HCT116 (cell line): ENCODE measurements at regions not wholly inside any gene's neighbourhood (a gene's known extent, or its start where the extent isn't known, plus 50 kb on each side); places are given as distances from the start of the nearest gene placed in this dataset.

ENCODE experiments used
- ATF3 ChIP-seq: IDR thresholded peaks from 2 replicates; pipeline ENCODE4 v1.6.1; 2012
- CEBPB ChIP-seq: IDR thresholded peaks from 2 replicates; pipeline ENCODE4 v1.6.1; 2012; ENCODE audit warnings: low read depth
- EZH2 ChIP-seq: fragments of 200-600 bp; sonication (generic); IDR thresholded peaks from 2 replicates; pipeline ENCODE4 v1.6.1; 2017; ENCODE audit warnings: antibody characterized with exemption, mixed run types
- EZH2phosphoT487 ChIP-seq: fragments of 200-600 bp; IDR thresholded peaks from 2 replicates; pipeline ENCODE4 v1.6.1; 2018; ENCODE audit warnings: antibody characterized with exemption, borderline replicate concordance
- JUND ChIP-seq: IDR thresholded peaks from 2 replicates; pipeline ENCODE4 v1.6.1; 2012
- POLR2A ChIP-seq: IDR thresholded peaks from 2 replicates; pipeline ENCODE4 v1.7.0; 2011; ENCODE audit warnings: borderline replicate concordance; ENCODE audit not compliant: insufficient read depth, insufficient read length; ENCODE audit errors: extremely low read depth
- POLR2AphosphoS5 ChIP-seq: IDR thresholded peaks from 2 replicates; pipeline ENCODE4 v1.6.1; 2011; ENCODE audit warnings: mild to moderate bottlenecking, low read depth, low read length, moderate library complexity
- RAD21 ChIP-seq: IDR thresholded peaks from 2 replicates; pipeline ENCODE4 v1.6.1; 2012; ENCODE audit warnings: low read depth, mild to moderate bottlenecking
- SIN3A ChIP-seq: IDR thresholded peaks from 2 replicates; pipeline ENCODE4 v1.6.1; 2012; ENCODE audit warnings: low read depth
- SP1 ChIP-seq: IDR thresholded peaks from 2 replicates; pipeline ENCODE4 v1.6.1; 2012; ENCODE audit warnings: low read depth
- SRF ChIP-seq: IDR thresholded peaks from 2 replicates; pipeline ENCODE4 v1.6.1; 2012; ENCODE audit warnings: low read depth
- TCF7L2 ChIP-seq: IDR thresholded peaks from 2 replicates; pipeline ENCODE4 v1.7.0; 2011; ENCODE audit warnings: borderline replicate concordance, inconsistent platforms; ENCODE audit not compliant: insufficient read depth, insufficient read length; ENCODE audit errors: extremely low read depth
- ZNF274 ChIP-seq: fragments of 200-500 bp; sonication (Bioruptor generic); IDR thresholded peaks from 2 replicates; pipeline ENCODE4 v1.6.1; 2014; ENCODE audit warnings: mild to moderate bottlenecking, low read depth, low read length, inconsistent platforms
- TF ChIP-seq, protein P1 (sequence below), 3 experiments: fragments of 200-600 bp in 1 of 3; sonication (generic) in 1 of 3; IDR thresholded peaks in 2 of 3; conservative IDR thresholded peaks in 1 of 3; 2 replicates each; pipeline ENCODE4 v1.5.1; 2012 to 2017; ENCODE audit warnings: low read depth in 2 of 3, low read length in 2 of 3, antibody characterized with exemption in 1 of 3, borderline replicate concordance in 1 of 3, control low read depth in 1 of 3, mild to moderate bottlenecking in 1 of 3, mixed read lengths in 1 of 3, mixed run types in 1 of 3, moderate library complexity in 1 of 3; ENCODE audit not compliant: insufficient read depth in 1 of 3

- TF ChIP-seq POLR2AphosphoS5 = no peak
- TF ChIP-seq POLR2A = no peak
- TF ChIP-seq, protein P1, sequence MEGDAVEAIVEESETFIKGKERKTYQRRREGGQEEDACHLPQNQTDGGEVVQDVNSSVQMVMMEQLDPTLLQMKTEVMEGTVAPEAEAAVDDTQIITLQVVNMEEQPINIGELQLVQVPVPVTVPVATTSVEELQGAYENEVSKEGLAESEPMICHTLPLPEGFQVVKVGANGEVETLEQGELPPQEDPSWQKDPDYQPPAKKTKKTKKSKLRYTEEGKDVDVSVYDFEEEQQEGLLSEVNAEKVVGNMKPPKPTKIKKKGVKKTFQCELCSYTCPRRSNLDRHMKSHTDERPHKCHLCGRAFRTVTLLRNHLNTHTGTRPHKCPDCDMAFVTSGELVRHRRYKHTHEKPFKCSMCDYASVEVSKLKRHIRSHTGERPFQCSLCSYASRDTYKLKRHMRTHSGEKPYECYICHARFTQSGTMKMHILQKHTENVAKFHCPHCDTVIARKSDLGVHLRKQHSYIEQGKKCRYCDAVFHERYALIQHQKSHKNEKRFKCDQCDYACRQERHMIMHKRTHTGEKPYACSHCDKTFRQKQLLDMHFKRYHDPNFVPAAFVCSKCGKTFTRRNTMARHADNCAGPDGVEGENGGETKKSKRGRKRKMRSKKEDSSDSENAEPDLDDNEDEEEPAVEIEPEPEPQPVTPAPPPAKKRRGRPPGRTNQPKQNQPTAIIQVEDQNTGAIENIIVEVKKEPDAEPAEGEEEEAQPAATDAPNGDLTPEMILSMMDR (IDR thresholded peaks at IDR 0.05 in 2 of 3, conservative IDR thresholded peaks at IDR 0.05 in 1 of 3; ENCODE audit: borderline replicate concordance in 1 of 3, insufficient read depth in 1 of 3, low read depth in 2 of 3, low read length in 2 of 3) = no peak
- no peak for TF ChIP-seq EZH2
- TF ChIP-seq EZH2phosphoT487 = no peak
- no peak for TF ChIP-seq ZNF274
- TF ChIP-seq JUND = no peak
- TF ChIP-seq TCF7L2 = no peak
- no peak for TF ChIP-seq SIN3A
- TF ChIP-seq ATF3 = no peak
- no peak for TF ChIP-seq SRF
- no peak for TF ChIP-seq CEBPB
- no peak for TF ChIP-seq RAD21
- no peak for TF ChIP-seq SP1
These were observed 834.9 kb upstream of the SALL3 start for GRCh38 chr18:78144669-78145068.
